ENCODE measurements at regions not wholly inside any gene's neighbourhood (a gene's known extent, or its start where the extent isn't known, plus 50 kb on each side); places are given as distances from the start of the nearest gene placed in this dataset.

DNA sequence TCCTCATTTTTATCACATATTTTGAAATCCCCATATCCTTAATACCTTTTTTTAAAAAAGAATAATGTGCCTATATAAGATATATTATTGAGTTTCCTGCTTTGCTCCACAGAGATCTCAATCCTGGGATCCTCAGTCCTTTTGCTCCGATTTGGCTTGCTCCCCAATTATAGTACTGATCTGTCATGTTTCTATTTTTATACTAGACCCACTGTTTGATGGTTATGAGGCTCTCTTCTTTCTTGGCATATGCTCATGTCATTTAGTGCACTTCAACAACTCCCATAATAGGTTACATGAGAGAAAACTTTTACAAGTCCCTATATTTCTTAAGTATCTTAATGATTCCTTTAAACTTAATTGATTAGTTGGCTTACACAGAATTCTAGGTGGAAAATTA is 958.5 kb upstream of the EPHA7 start:
- no TSS peak for BruUV-seq (replicated peaks)
- no peaks in the 10 kb centered on the region for H3K79me2 ChIP-seq (ENCODE audit: control insufficient read depth, insufficient read depth, low read length)
- no peaks in the 10 kb centered on the region for H3K9me1 ChIP-seq (replicated peaks; ENCODE audit: control insufficient read depth, extremely low read depth, insufficient read depth, low read length)
- no peak overlapping the region for H3K9ac ChIP-seq (replicated peaks; ENCODE audit: extremely low read depth, insufficient read depth, low read length)
- no peaks in the 10 kb centered on the region for H3K36me3 ChIP-seq (ENCODE audit: control insufficient read depth in 2 of 2, extremely low read depth in 1 of 2, insufficient read depth in 2 of 2, low read length in 2 of 2)
- H4K20me1 ChIP-seq (replicated peaks; ENCODE audit: control insufficient read depth, extremely low read depth, insufficient read depth, low read length) = no peaks in the 10 kb centered on the region
- no peak overlapping the region for H3K4me2 ChIP-seq (ENCODE audit: insufficient read depth, low read length)
- no peak for TF ChIP-seq FOS (IDR thresholded peaks at IDR 0.05; ENCODE audit: borderline replicate concordance, insufficient read depth, low read length)
- no peak for TF ChIP-seq GATA2 (IDR thresholded peaks at IDR 0.05; ENCODE audit: insufficient read depth, insufficient read length, low read depth, low read length)
- TF ChIP-seq POLR2A (IDR thresholded peaks at IDR 0.05; ENCODE audit: low read depth, low read length) = no peak
- no peak for TF ChIP-seq POLR2AphosphoS5 (IDR thresholded peaks at IDR 0.05; ENCODE audit: insufficient read depth, low read depth, low read length)
- TF ChIP-seq, protein P1, sequence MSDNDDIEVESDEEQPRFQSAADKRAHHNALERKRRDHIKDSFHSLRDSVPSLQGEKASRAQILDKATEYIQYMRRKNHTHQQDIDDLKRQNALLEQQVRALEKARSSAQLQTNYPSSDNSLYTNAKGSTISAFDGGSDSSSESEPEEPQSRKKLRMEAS (IDR thresholded peaks at IDR 0.05; ENCODE audit: insufficient read depth, insufficient read length) = no peak
- TF ChIP-seq JUN (IDR thresholded peaks at IDR 0.05; ENCODE audit: borderline replicate concordance, insufficient read depth, insufficient read length, low read depth) = no peak
- no peak for TF ChIP-seq EZH2 (IDR thresholded peaks at IDR 0.05; ENCODE audit: borderline replicate concordance, low read depth, low read length, severe bottlenecking)
- no peak for TF ChIP-seq MYC (IDR thresholded peaks at IDR 0.05; ENCODE audit: low read depth, low read length)
- TF ChIP-seq, protein P2, sequence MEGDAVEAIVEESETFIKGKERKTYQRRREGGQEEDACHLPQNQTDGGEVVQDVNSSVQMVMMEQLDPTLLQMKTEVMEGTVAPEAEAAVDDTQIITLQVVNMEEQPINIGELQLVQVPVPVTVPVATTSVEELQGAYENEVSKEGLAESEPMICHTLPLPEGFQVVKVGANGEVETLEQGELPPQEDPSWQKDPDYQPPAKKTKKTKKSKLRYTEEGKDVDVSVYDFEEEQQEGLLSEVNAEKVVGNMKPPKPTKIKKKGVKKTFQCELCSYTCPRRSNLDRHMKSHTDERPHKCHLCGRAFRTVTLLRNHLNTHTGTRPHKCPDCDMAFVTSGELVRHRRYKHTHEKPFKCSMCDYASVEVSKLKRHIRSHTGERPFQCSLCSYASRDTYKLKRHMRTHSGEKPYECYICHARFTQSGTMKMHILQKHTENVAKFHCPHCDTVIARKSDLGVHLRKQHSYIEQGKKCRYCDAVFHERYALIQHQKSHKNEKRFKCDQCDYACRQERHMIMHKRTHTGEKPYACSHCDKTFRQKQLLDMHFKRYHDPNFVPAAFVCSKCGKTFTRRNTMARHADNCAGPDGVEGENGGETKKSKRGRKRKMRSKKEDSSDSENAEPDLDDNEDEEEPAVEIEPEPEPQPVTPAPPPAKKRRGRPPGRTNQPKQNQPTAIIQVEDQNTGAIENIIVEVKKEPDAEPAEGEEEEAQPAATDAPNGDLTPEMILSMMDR (IDR thresholded peaks at IDR 0.05; ENCODE audit: extremely low read depth in 1 of 2, insufficient read depth in 1 of 2, low read depth in 1 of 2, low read length in 2 of 2) = no peak
- dilution Hi-C loops (cut with MboI; ENCODE audit: extremely low pct_ligation_motif_present, low sequenced_read_pairs) (no loop called here), intact Hi-C loops (cut with micrococcal nuclease) (no loop called here)
- H3K4me1 ChIP-seq (ENCODE audit: control insufficient read depth, extremely low read depth, insufficient read depth, low read length) = no peaks in the 10 kb centered on the region
- H3K27ac ChIP-seq (ENCODE audit: insufficient read depth, low read depth, low read length) = no peak overlapping the region
- H2AFZ ChIP-seq (ENCODE audit: low read depth, low read length) = no peak overlapping the region
- CTCF ChIA-PET = no interaction called here
- no peaks in the 10 kb centered on the region for H3K27me3 ChIP-seq (ENCODE audit: control insufficient read depth in 2 of 2, insufficient read depth in 2 of 2, low read length in 2 of 2)
- no peaks in the 10 kb centered on the region for H3K9me3 ChIP-seq (replicated peaks; ENCODE audit: control insufficient read depth, insufficient read depth, low read length)
- FAIRE-seq (no peak), DNase-seq (ENCODE audit: low read depth, low spot score) (no peak)
- no peak overlapping the region for H3K4me3 ChIP-seq (replicated peaks in 1 of 3; ENCODE audit: insufficient read depth in 1 of 3, low read depth in 1 of 3, low read length in 3 of 3)
- POLR2A ChIA-PET = no interaction called here
